SK-N-SH treated with all-trans-retinoic acid at 6 μM for 48 hours (cell line): ENCODE measurements at regions not wholly inside any gene's neighbourhood (a gene's known extent, or its start where the extent isn't known, plus 50 kb on each side); places are given as distances from the start of the nearest gene placed in this dataset.

Experiments used
- TOX ChIP-seq: fragments of 250-450 bp; sonication (Bioruptor Pico); IDR thresholded peaks from 2 replicates; pipeline ENCODE4 v1.8.0; 2021; ENCODE audit warnings: mild to moderate bottlenecking, moderate library complexity, borderline replicate concordance
- TF ChIP-seq, protein P1 (sequence below): fragments of 250-450 bp; sonication (Bioruptor Pico); IDR thresholded peaks from 2 replicates; pipeline ENCODE4 v1.5.1; 2021; ENCODE audit warnings: mild to moderate bottlenecking, moderate library complexity

DNA sequence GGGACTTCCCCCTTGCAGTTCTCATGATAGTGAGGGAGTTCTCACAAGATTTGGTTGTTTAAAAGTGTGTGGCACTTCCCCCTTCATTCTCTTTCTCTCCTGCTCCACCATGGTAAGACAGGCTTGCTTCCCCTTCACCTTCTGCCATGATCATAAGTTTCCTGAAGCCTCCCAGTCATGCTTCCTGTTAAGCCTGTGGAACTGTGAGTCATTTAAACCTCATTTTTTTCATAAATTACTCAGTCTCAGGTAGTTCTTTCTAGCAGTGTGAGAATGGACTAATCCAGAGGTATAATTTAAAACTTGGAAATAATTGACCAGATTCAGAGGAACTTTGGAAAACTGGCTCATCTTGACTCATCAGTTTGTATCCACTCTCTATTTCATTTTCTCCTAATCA, 129.0 kb downstream of the TMEM47 start:
- TF ChIP-seq TOX, result no peak
- TF ChIP-seq, protein P1, sequence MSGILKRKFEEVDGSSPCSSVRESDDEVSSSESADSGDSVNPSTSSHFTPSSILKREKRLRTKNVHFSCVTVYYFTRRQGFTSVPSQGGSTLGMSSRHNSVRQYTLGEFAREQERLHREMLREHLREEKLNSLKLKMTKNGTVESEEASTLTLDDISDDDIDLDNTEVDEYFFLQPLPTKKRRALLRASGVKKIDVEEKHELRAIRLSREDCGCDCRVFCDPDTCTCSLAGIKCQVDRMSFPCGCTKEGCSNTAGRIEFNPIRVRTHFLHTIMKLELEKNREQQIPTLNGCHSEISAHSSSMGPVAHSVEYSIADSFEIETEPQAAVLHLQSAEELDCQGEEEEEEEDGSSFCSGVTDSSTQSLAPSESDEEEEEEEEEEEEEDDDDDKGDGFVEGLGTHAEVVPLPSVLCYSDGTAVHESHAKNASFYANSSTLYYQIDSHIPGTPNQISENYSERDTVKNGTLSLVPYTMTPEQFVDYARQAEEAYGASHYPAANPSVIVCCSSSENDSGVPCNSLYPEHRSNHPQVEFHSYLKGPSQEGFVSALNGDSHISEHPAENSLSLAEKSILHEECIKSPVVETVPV (CRISPR knock-in tag), result no peak
